Endodermal cell (in vitro differentiated cells): ENCODE measurements at regions not wholly inside any gene's neighbourhood (a gene's known extent, or its start where the extent isn't known, plus 50 kb on each side); places are given as distances from the start of the nearest gene placed in this dataset.

Source experiments
- DNase-seq: peaks from one replicate; pipeline ENCODE4 v3.0.0-alpha.2; 2017
- H3K27ac ChIP-seq: 2 replicates; pipeline ENCODE4 v1.5.1; 2013; ENCODE audit warnings: mild to moderate bottlenecking, low read depth, low read length, moderate library complexity
- H3K27me3 ChIP-seq: 2 replicates; pipeline ENCODE4 v1.6.1; 2013; ENCODE audit warnings: mild to moderate bottlenecking, low read length, moderate library complexity; ENCODE audit not compliant: insufficient read depth, control insufficient read depth, poor library complexity, severe bottlenecking
- H3K36me3 ChIP-seq: 2 replicates; pipeline ENCODE4 v1.7.0; 2013; ENCODE audit warnings: mild to moderate bottlenecking, low read length, moderate library complexity; ENCODE audit not compliant: control insufficient read depth, insufficient read depth
- H3K4me1 ChIP-seq: one replicate; pipeline ENCODE4 v1.7.0; 2013; ENCODE audit warnings: low read length; ENCODE audit not compliant: control insufficient read depth, insufficient read depth
- H3K4me3 ChIP-seq: 2 replicates; pipeline ENCODE4 v1.5.1; 2013; ENCODE audit warnings: mild to moderate bottlenecking, low read length, moderate library complexity
- H3K9ac ChIP-seq: 2 replicates; pipeline ENCODE4 v1.6.1; 2013; ENCODE audit warnings: mild to moderate bottlenecking, low read length, moderate library complexity; ENCODE audit not compliant: poor library complexity, severe bottlenecking; ENCODE audit errors: extremely low read depth
- H3K9me3 ChIP-seq: 2 replicates; pipeline ENCODE4 v1.6.1; 2013; ENCODE audit warnings: mild to moderate bottlenecking, low read length, moderate library complexity; ENCODE audit not compliant: control insufficient read depth
- H3K27ac Mint-ChIP-seq: 2 replicates; pipeline ENCODE4 v1.8.0; 2020; ENCODE audit warnings: mixed read lengths
- H3K27me3 Mint-ChIP-seq: 2 replicates; pipeline ENCODE4 v1.8.0; 2021; ENCODE audit warnings: mild to moderate bottlenecking, mixed read lengths; ENCODE audit not compliant: insufficient read depth
- H3K36me3 Mint-ChIP-seq: 2 replicates; pipeline ENCODE4 v1.8.0; 2020; ENCODE audit warnings: low read depth, mixed read lengths
- H3K4me1 Mint-ChIP-seq: 2 replicates; pipeline ENCODE4 v1.8.0; 2020; ENCODE audit warnings: mixed read lengths
- H3K4me3 Mint-ChIP-seq: 2 replicates; pipeline ENCODE4 v1.8.0; 2020; ENCODE audit warnings: mild to moderate bottlenecking, moderate library complexity, mixed read lengths
- H3K9me3 Mint-ChIP-seq: 2 replicates; pipeline ENCODE4 v1.8.0; 2020; ENCODE audit warnings: mild to moderate bottlenecking, mixed read lengths
- CTCF ChIP-seq: fragments of 200-600 bp; sonication (generic); conservative IDR thresholded peaks from 2 replicates; pipeline ENCODE4 v1.5.0; 2021; ENCODE audit warnings: antibody characterized with exemption, mild to moderate bottlenecking
- WGBS, 2 experiments: methylation state at CpG; one replicate each; pipeline versions ENCODE4 v1.1.5 to v1.1.7; 2013; ENCODE audit warnings: missing lambda C conversion rate in 2 of 2, mixed read lengths in 1 of 2; ENCODE audit not compliant: insufficient coverage in 1 of 2, insufficient read length in 1 of 2; 5-methylcytosine and 5-hydroxymethylcytosine counted together

GRCh38 chr19:30170081-30170480 lies 202.1 kb upstream of the ZNF536 start:
- Histone ChIP-seq H3K9me3 (no peaks in the 10 kb centered on the region), H3K27me3 (no peaks in the 10 kb centered on the region), H3K9ac (no peak overlapping the region), H3K27ac (no peak overlapping the region), H3K4me1 (no peaks in the 10 kb centered on the region), H3K4me3 (no peak overlapping the region), H3K36me3 (no peaks in the 10 kb centered on the region)
- H3K36me3 Mint-ChIP-seq: no peaks in the 10 kb centered on the region
- no peak for TF ChIP-seq CTCF
- H3K4me3 Mint-ChIP-seq: no peak overlapping the region
- no peaks in the 10 kb centered on the region for H3K4me1 Mint-ChIP-seq
- no peaks in the 10 kb centered on the region for H3K9me3 Mint-ChIP-seq
- 89 to 95% methylated on average over 4 to 7 of the region's 7 CpGs for WGBS, 2 experiments
- peaks cover 2% of the 10 kb centered on the region for H3K27me3 Mint-ChIP-seq
- no peak for DNase-seq
- no peak overlapping the region for H3K27ac Mint-ChIP-seq

GRCh38 chr19:30170495-30171137 lies 201.6 kb upstream of the ZNF536 start:
- no peak overlapping the region for H3K27ac ChIP-seq
- WGBS, 2 experiments: 92 to 97% methylated on average over 6 to 8 of the region's 8 CpGs
- H3K9me3 ChIP-seq: no peaks in the 10 kb centered on the region
- no peak overlapping the region for H3K27ac Mint-ChIP-seq
- H3K4me3 Mint-ChIP-seq: no peak overlapping the region
- H3K9me3 Mint-ChIP-seq: no peaks in the 10 kb centered on the region
- H3K27me3 ChIP-seq: no peaks in the 10 kb centered on the region
- no peaks in the 10 kb centered on the region for H3K36me3 Mint-ChIP-seq
- H3K4me1 ChIP-seq: no peaks in the 10 kb centered on the region
- no peak for DNase-seq
- H3K4me1 Mint-ChIP-seq: no peaks in the 10 kb centered on the region
- H3K27me3 Mint-ChIP-seq: peaks cover 2% of the 10 kb centered on the region
- H3K4me3 ChIP-seq: no peak overlapping the region
- no peak for TF ChIP-seq CTCF
- H3K9ac ChIP-seq: no peak overlapping the region
- H3K36me3 ChIP-seq: no peaks in the 10 kb centered on the region

- Histone ChIP-seq H3K4me3 (no peak overlapping the region), H3K36me3 (no peaks in the 10 kb centered on the region), H3K4me1 (no peaks in the 10 kb centered on the region), H3K9ac (no peak overlapping the region), H3K27ac (no peak overlapping the region), H3K27me3 (no peaks in the 10 kb centered on the region), H3K9me3 (no peaks in the 10 kb centered on the region)
- TF ChIP-seq CTCF: no peak
- H3K27ac Mint-ChIP-seq: no peak overlapping the region
- no peak overlapping the region for H3K4me3 Mint-ChIP-seq
- peaks cover 2% of the 10 kb centered on the region for H3K27me3 Mint-ChIP-seq
- peaks cover 2% of the 10 kb centered on the region for H3K9me3 Mint-ChIP-seq
- 80 to 88% methylated on average over 2 to 3 of the region's 3 CpGs for WGBS, 2 experiments
- no peak for DNase-seq
- H3K4me1 Mint-ChIP-seq: no peaks in the 10 kb centered on the region
- H3K36me3 Mint-ChIP-seq: no peaks in the 10 kb centered on the region
Observed at GRCh38 chr19:30171138-30171635, 201.0 kb upstream of the ZNF536 start.
